NCI-H524 (cell line): ENCODE measurements at regions not wholly inside any gene's neighbourhood (a gene's known extent, or its start where the extent isn't known, plus 50 kb on each side); places are given as distances from the start of the nearest gene placed in this dataset.
"Not testable (repeated sequence)": the region's sequence is repeated elsewhere in the genome, so short reads cannot be mapped to it uniquely, and the experiment has no call there.

Source experiments
- DNase-seq, 2 experiments: peaks; one replicate each; lab custom pipeline; 2025; lab: John Stamatoyannopoulos, UW

GRCh38 chr2:166831930-166832329 is 56.4 kb upstream of the XIRP2 start:
- no peak for DNase-seq

GRCh38 chr2:166825914-166826313 is 62.4 kb upstream of the XIRP2 start:
- no peak for DNase-seq

- DNase-seq: no peak
These were observed 73.9 kb upstream of the XIRP2 start for GRCh38 chr2:166814335-166814734.

GRCh38 chr2:166812166-166812891 is 76.0 kb upstream of the XIRP2 start:
- DNase-seq: no peak

- no peak for DNase-seq
These were observed 82.5 kb upstream of the XIRP2 start for GRCh38 chr2:166805753-166806152.

- DNase-seq: peak; percentile 29 to 75
These were observed 84.8 kb upstream of the XIRP2 start for GRCh38 chr2:166803373-166804000.

- peak in 1 of 2 experiments; percentile 58 for DNase-seq
These were observed 85.8 kb upstream of the XIRP2 start for GRCh38 chr2:166802475-166802874.

- DNase-seq: no peak
These were observed 95.5 kb upstream of the XIRP2 start for GRCh38 chr2:166792808-166793207.

GRCh38 chr2:166786707-166787106 is 101.6 kb upstream of the XIRP2 start:
- no peak for DNase-seq

GRCh38 chr2:166784296-166784946 is 103.9 kb upstream of the XIRP2 start:
- no peak for DNase-seq

GRCh38 chr2:166775176-166775575 is 113.1 kb upstream of the XIRP2 start:
- DNase-seq: no peak

- no peak for DNase-seq
These were observed 114.9 kb upstream of the XIRP2 start for GRCh38 chr2:166773308-166773949.

- DNase-seq: no peak
These were observed 119.7 kb upstream of the XIRP2 start for GRCh38 chr2:166768393-166769123.

- not testable (repeated sequence) for DNase-seq
These were observed 121.4 kb upstream of the XIRP2 start for GRCh38 chr2:166766769-166767322.

- no peak for DNase-seq
These were observed 122.1 kb upstream of the XIRP2 start for GRCh38 chr2:166766220-166766619.

GRCh38 chr2:166765141-166765540 is 123.1 kb upstream of the XIRP2 start:
- DNase-seq: peak in 1 of 2 experiments; percentile 48

- DNase-seq: no peak
These were observed 123.6 kb upstream of the XIRP2 start for GRCh38 chr2:166764702-166765101.

- no peak for DNase-seq
These were observed 124.1 kb upstream of the XIRP2 start for GRCh38 chr2:166764216-166764615.

- DNase-seq: no peak
These were observed 125.5 kb upstream of the XIRP2 start for GRCh38 chr2:166762746-166763145.

- DNase-seq: no peak
These were observed 129.3 kb upstream of the XIRP2 start for GRCh38 chr2:166758956-166759355.

- no peak for DNase-seq
These were observed 137.7 kb upstream of the XIRP2 start for GRCh38 chr2:166750624-166751023.

GRCh38 chr2:166744117-166744516 is 144.2 kb upstream of the XIRP2 start:
- not testable (repeated sequence) for DNase-seq
